AG04450 (cell line): ENCODE measurements at regions not wholly inside any gene's neighbourhood (a gene's known extent, or its start where the extent isn't known, plus 50 kb on each side); places are given as distances from the start of the nearest gene placed in this dataset.

Source experiments
- CTCF ChIA-PET: fragments of 300-600, 350-600 bp; formaldehyde crosslinking; extraction: SDS; loops from one replicate; lab custom pipeline; 2022; ENCODE audit warnings: antibody characterized with exemption, inconsistent platforms; lab: Charles Lee
- POLR2A ChIA-PET: fragments of 350-600 bp; formaldehyde crosslinking; extraction: SDS; loops from one replicate; lab custom pipeline; 2021; ENCODE audit warnings: antibody characterized with exemption, inconsistent platforms; lab: Yijun Ruan, JAX
- DNase-seq: peaks from one replicate; pipeline ENCODE4 v3.0.0-alpha.2; 2011; ENCODE audit warnings: low read depth, low spot score
- H3K27ac ChIP-seq: one replicate; pipeline ENCODE4 v1.5.1; 2012; ENCODE audit warnings: low read depth, low read length, control low read depth
- H3K27me3 ChIP-seq: one replicate; pipeline ENCODE4 v1.6.0; 2012; ENCODE audit warnings: low read length; ENCODE audit not compliant: control insufficient read depth, insufficient read depth
- H3K4me3 ChIP-seq: 2 replicates; pipeline ENCODE4 v1.5.1; 2011; ENCODE audit warnings: mild to moderate bottlenecking, low read depth, low read length, control low read depth
- H3K9me3 ChIP-seq: 2 replicates; pipeline ENCODE4 v1.5.1; 2012; ENCODE audit warnings: low read length; ENCODE audit not compliant: control insufficient read depth, insufficient read depth
- TF ChIP-seq, protein P1 (sequence below): IDR thresholded peaks from 2 replicates; pipeline ENCODE4 v1.5.1; 2011; ENCODE audit warnings: low read depth, low read length, control low read depth, inconsistent platforms

DNA sequence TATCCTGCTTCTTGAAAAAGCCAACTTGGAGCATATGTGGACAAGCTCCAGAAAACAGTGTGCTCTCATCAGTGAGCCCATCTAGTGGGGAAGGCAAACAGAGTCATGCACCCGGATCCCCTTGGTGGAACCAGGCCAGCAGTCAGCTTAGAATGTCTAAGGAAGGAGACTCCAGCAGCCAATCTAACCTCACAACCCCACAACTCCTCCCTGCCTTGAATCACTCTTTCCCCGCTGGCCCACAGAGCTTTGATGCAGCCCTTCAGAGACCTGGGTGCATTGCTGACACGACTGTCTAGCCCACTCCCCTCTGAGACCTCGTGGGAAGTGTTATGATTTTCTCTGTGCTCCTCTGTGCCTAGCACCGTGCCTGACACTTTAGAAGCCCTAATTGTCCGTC is 623.7 kb downstream of the BNC2 start:
- TF ChIP-seq, protein P1, sequence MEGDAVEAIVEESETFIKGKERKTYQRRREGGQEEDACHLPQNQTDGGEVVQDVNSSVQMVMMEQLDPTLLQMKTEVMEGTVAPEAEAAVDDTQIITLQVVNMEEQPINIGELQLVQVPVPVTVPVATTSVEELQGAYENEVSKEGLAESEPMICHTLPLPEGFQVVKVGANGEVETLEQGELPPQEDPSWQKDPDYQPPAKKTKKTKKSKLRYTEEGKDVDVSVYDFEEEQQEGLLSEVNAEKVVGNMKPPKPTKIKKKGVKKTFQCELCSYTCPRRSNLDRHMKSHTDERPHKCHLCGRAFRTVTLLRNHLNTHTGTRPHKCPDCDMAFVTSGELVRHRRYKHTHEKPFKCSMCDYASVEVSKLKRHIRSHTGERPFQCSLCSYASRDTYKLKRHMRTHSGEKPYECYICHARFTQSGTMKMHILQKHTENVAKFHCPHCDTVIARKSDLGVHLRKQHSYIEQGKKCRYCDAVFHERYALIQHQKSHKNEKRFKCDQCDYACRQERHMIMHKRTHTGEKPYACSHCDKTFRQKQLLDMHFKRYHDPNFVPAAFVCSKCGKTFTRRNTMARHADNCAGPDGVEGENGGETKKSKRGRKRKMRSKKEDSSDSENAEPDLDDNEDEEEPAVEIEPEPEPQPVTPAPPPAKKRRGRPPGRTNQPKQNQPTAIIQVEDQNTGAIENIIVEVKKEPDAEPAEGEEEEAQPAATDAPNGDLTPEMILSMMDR: no peak
- no peaks in the 10 kb centered on the region for H3K27me3 ChIP-seq
- DNase-seq: no peak
- H3K4me3 ChIP-seq: no peak overlapping the region
- CTCF ChIA-PET: interaction anchor here (0.5 to 1.8 kb wide), 2 partner anchors 10 to 168 kb away, joined by 4 to 6 read pairs; no protein-coding TSS in a partner anchor
- POLR2A ChIA-PET: no interaction called here
- no peak overlapping the region for H3K27ac ChIP-seq
- no peaks in the 10 kb centered on the region for H3K9me3 ChIP-seq

DNA sequence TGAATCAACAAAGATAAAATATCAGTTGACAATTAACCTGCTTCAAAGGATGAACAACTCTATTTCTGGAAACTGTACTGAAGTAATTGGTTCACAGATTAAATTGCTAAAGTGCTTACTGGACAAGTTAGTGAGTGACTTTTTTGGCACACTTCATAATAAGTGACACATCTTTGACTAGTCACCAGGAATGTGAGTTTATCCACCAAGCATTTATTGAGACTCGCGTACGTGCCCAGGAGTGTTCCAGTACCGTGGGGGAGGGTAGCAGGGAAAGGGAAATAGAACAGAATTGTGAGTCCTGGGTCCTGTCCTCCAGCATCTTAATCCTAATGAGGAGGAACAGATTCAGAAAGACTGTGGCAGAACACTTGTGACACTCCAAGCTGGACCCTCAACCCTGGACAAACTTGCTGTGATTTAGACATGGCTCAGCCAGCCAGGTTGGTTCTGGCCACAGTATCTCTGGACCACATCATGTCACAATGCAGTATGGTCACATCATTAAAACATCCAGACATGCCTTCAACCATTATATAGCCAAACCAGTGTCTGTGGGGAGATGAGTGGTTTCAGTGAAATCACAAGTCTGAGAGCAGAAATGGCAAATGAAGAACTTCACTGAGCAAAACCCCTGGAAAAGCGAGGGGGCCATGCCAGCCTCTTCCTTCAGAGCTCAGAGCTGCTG is 623.1 kb downstream of the BNC2 start:
- Histone ChIP-seq H3K9me3 (no peaks in the 10 kb centered on the region), H3K27ac (no peak overlapping the region), H3K27me3 (no peaks in the 10 kb centered on the region), H3K4me3 (no peak overlapping the region)
- DNase-seq: no peak
- TF ChIP-seq, protein P1: no peak
- ChIA-PET POLR2A (no interaction called here), CTCF (interaction anchor here (0.5 kb wide), 1 partner anchor 167 kb away, joined by 6 read pairs; no protein-coding TSS in a partner anchor)

DNA sequence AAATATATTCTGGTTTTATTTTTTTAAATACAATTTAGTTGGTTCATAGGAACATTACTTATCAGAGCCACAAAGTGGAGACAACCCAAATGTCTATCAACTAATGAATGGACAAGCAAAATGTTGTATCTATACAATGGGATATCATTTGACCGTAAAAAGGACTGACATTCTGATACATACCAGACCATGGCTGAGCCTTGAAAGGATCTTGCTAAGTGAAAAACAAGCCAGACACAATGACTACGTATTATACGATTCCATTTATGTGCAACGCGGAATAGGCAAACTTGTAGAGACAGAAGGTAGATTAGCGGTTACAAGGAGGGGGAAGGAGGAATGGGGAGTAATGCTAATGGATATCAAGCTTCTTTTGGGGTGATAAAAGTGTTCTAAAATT is 621.6 kb downstream of the BNC2 start:
- CTCF ChIA-PET: no interaction called here
- POLR2A ChIA-PET: no interaction called here
- Histone ChIP-seq H3K27me3 (no peaks in the 10 kb centered on the region), H3K27ac (no peak overlapping the region), H3K9me3 (no peaks in the 10 kb centered on the region), H3K4me3 (no peak overlapping the region)
- DNase-seq: no peak
- TF ChIP-seq, protein P1: no peak

DNA sequence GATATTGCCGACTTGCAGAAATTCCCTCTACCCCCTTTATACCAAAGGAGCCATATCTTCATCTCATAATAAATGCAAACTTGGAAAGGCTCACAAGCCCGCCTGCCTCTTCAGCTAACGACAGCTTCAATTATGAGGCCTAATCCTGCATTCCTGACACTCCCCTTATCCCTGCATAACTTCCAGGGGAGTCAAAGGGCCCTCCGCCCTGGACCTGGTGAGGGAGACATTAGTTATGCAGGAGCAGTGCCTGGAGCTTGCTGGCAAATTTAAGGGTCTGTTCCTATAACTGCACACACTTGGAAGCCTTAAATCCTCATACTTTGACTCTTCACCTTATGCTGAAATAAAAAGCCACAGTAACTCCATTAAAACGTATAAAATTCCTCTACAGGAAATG is 617.9 kb downstream of the BNC2 start:
- no peak for DNase-seq
- no peaks in the 10 kb centered on the region for H3K27me3 ChIP-seq
- no peak overlapping the region for H3K4me3 ChIP-seq
- no peak overlapping the region for H3K27ac ChIP-seq
- H3K9me3 ChIP-seq: no peaks in the 10 kb centered on the region
- TF ChIP-seq, protein P1: no peak
- CTCF ChIA-PET: no interaction called here
- POLR2A ChIA-PET: no interaction called here

DNA sequence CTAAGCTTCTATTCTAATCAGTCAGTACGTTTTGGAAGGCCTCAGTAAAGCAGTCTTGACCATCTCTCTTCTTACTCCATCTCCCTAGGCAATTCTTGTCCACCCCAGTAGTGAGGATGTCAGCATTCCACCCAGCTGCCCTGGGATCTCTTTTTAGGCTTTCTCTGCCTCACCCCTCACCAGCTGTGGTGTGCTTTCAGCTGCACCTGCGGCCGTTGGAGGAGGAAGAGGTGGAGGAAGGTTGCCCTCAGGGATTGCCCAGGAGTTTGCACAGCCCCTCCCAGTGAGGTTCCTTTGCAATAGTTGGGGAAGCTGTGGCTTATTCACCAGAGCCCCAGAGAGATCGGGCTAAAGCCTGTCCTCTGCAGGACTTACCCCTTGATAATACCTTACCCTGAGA is 615.8 kb downstream of the BNC2 start:
- Histone ChIP-seq H3K4me3 (no peak overlapping the region), H3K27me3 (no peaks in the 10 kb centered on the region), H3K27ac (no peak overlapping the region), H3K9me3 (no peaks in the 10 kb centered on the region; the same call in 1 of the 2 replicates)
- ChIA-PET POLR2A (interaction anchor here (0.6 kb wide), 1 partner anchor 808 kb away, joined by 3 read pairs; no protein-coding TSS in a partner anchor), CTCF (interaction anchor here (0.8 kb wide), 1 partner anchor 41 kb away, joined by 3 read pairs; no protein-coding TSS in a partner anchor)
- DNase-seq: no peak
- TF ChIP-seq, protein P1: no peak
